Naive B cell (primary cell): ENCODE measurements at regions not wholly inside any gene's neighbourhood (a gene's known extent, or its start where the extent isn't known, plus 50 kb on each side); places are given as distances from the start of the nearest gene placed in this dataset.
"Not testable (repeated sequence)": the region's sequence is repeated elsewhere in the genome, so short reads cannot be mapped to it uniquely, and the experiment has no call there.

Experiments used
- ATAC-seq, 2 donors: fragments of 150-1000 bp; cut with Tn5 transposase; 2 replicates each; pipeline ENCODE4 v1.10.0; 2021; ENCODE audit warnings: low read depth in 2 of 2, mild to moderate bottlenecking in 2 of 2, moderate library complexity in 2 of 2
- DNase-seq: peaks from one replicate; pipeline ENCODE4 v3.0.0; 2022
- H3K27ac Mint-ChIP-seq, 6 donors: one replicate each; pipeline ENCODE4 v1.8.0; 2020 to 2022; ENCODE audit warnings: mild to moderate bottlenecking in 6 of 6, mixed read lengths in 6 of 6, moderate library complexity in 5 of 6, inconsistent platforms in 2 of 6
- H3K27me3 Mint-ChIP-seq, 3 donors: one replicate each; pipeline ENCODE4 v1.8.0; 2021 to 2022; ENCODE audit warnings: mixed read lengths in 3 of 3, mild to moderate bottlenecking in 1 of 3
- H3K36me3 Mint-ChIP-seq, 2 donors: one replicate each; pipeline ENCODE4 v1.8.0; 2020 to 2022; ENCODE audit warnings: mixed read lengths in 2 of 2, inconsistent platforms in 1 of 2, mild to moderate bottlenecking in 1 of 2
- H3K4me1 Mint-ChIP-seq, 3 donors: one replicate each; pipeline ENCODE4 v1.8.0; 2020 to 2022; ENCODE audit warnings: mixed read lengths in 3 of 3, inconsistent platforms in 1 of 3, mild to moderate bottlenecking in 1 of 3, moderate library complexity in 1 of 3
- H3K4me3 Mint-ChIP-seq, 8 donors: one replicate each; pipeline ENCODE4 v1.8.0; 2020 to 2022; ENCODE audit warnings: mild to moderate bottlenecking in 8 of 8, mixed read lengths in 8 of 8, moderate library complexity in 8 of 8, inconsistent platforms in 2 of 8
- H3K9me3 Mint-ChIP-seq, 7 donors: one replicate each; pipeline ENCODE4 v1.8.0; 2020 to 2022; ENCODE audit warnings: mixed read lengths in 7 of 7, mild to moderate bottlenecking in 5 of 7, inconsistent platforms in 2 of 7, moderate library complexity in 1 of 7

DNA sequence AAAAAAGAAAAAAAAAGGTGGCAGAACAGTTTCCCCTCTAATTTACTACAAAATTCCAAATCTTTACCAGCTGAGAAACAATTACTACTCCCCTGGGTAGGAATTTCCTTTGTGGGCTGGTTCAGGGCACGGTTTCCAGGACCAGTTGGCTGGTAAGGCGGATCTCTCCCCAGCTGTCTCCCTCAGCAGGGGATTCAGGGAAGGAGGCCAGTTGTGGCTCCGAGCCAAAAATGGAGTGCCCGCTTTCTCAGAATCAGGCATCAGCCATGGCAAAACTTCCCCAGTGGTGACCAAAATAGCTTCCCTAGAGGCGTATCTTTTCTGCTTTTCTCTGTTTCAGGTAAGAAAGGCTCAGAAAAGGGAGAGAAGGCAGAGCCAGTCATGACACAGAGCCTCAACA, 91.2 kb downstream of the ZNF22 start:
- H3K4me1 Mint-ChIP-seq: no peaks in the 10 kb centered on the region
- no peak overlapping the region for H3K27ac Mint-ChIP-seq
- no peak for DNase-seq
- no peak overlapping the region for H3K4me3 Mint-ChIP-seq
- H3K27me3 Mint-ChIP-seq: peaks cover 9 to 12% (median 10%) of the 10 kb centered on the region in 3 donors
- ATAC-seq: no peak
- no peaks in the 10 kb centered on the region for H3K36me3 Mint-ChIP-seq
- H3K9me3 Mint-ChIP-seq: no peaks in the 10 kb centered on the region

DNA sequence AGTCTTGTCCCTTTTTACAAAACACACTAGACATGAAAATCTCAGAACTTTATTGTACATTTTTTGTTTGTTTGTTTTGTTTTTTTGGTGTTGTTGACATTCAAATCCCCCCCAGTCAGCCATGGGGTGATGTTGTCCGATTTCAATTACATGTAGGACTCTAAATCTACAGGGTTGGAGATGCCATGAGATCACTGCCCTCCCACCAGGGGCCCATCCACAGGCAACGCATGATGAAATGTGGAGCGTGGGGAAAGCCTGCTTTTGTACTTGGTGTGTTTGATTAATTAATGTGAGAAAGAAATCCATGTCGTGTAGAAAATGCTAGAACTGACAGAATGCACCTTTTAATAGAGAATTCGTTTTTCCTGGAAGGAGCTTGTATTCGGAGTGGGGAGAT, 93.2 kb downstream of the ZNF22 start:
- no peak for ATAC-seq
- Mint-ChIP-seq H3K4me3 (no peak overlapping the region), H3K27ac (no peak overlapping the region), H3K4me1 (no peaks in the 10 kb centered on the region), H3K36me3 (no peaks in the 10 kb centered on the region), H3K27me3 (peaks cover 9 to 15% (median 12%) of the 10 kb centered on the region in 3 donors), H3K9me3 (peaks cover 0 to 5% (median 0%) of the 10 kb centered on the region in 7 donors)
- DNase-seq: no peak

DNA sequence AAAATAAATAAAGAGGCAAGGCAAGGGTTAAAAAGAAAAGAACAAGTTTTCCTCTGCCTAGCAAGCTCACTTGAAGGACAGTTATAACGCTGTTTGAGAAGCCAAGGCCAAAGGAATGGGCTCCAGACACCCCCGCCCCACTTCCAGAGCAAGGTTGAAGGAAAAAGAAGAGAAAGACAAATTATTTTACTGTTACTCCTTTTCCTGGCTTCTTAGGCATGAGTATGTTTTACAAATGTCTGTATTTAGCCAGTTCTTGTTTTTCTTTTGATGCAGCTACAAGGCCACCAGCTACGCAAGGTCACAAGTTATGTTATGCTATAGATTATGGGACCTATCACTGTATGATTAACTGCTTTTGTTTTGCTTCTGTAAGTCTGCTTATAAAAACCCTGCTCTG, 94.6 kb downstream of the ZNF22 start:
- Mint-ChIP-seq H3K9me3 (peaks cover 0 to 5% (median 0%) of the 10 kb centered on the region in 7 donors), H3K4me1 (no peaks in the 10 kb centered on the region), H3K27ac (no peak overlapping the region), H3K27me3 (peaks cover 9 to 16% (median 12%) of the 10 kb centered on the region in 3 donors), H3K4me3 (no peak overlapping the region), H3K36me3 (no peaks in the 10 kb centered on the region)
- DNase-seq (no peak), ATAC-seq (no peak)

DNA sequence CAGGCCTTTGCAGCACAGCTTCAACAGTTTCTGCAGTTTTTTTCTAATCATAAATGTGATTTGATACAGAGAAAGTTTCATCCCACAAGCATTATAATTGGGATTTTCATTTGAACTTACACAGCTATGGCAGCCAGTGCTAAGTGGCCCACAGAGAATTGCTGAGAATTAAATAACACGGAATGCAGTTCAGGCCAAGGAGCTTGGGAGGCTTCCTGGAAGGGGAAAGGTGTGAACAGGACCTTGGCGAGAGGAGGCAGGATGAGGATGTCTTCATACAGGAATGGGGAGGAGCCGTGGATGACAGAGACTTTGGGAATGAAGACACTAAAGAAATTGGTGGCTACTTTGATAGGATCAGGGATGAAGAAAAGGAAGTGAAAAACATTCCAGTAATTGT, 95.3 kb downstream of the ZNF22 start:
- H3K27ac Mint-ChIP-seq: no peak overlapping the region
- H3K4me1 Mint-ChIP-seq: no peaks in the 10 kb centered on the region
- H3K36me3 Mint-ChIP-seq: no peaks in the 10 kb centered on the region
- DNase-seq: no peak
- no peak for ATAC-seq
- no peak overlapping the region for H3K4me3 Mint-ChIP-seq
- H3K9me3 Mint-ChIP-seq: peaks cover 0 to 5% (median 0%) of the 10 kb centered on the region in 7 donors
- H3K27me3 Mint-ChIP-seq: peaks cover 5 to 16% (median 11%) of the 10 kb centered on the region in 3 donors

DNA sequence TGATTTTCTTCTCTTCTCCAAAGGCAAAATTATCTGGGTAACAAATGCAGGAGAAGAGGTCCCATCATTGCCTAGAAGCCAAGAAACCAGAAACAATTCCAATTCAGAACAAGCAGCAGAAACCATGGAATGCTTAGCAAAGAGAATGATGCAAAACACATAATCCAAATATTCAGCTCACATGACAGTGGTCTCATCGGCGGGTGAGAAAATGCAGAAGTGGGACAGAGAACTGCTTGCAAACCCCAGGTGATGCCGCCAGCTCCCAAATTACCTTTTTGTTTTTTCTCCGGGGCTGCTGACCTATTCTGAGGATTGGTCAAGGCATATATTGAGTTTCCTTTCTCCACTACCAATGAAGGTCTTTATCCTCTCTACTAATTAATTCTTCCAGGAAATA, 99.7 kb downstream of the ZNF22 start:
- Mint-ChIP-seq H3K4me3 (no peak overlapping the region), H3K36me3 (no peaks in the 10 kb centered on the region), H3K27ac (no peak overlapping the region), H3K27me3 (peaks cover 21 to 29% (median 24%) of the 10 kb centered on the region in 3 donors), H3K9me3 (peaks cover 0 to 5% (median 0%) of the 10 kb centered on the region in 7 donors), H3K4me1 (no peaks in the 10 kb centered on the region)
- no peak for DNase-seq
- no peak for ATAC-seq

DNA sequence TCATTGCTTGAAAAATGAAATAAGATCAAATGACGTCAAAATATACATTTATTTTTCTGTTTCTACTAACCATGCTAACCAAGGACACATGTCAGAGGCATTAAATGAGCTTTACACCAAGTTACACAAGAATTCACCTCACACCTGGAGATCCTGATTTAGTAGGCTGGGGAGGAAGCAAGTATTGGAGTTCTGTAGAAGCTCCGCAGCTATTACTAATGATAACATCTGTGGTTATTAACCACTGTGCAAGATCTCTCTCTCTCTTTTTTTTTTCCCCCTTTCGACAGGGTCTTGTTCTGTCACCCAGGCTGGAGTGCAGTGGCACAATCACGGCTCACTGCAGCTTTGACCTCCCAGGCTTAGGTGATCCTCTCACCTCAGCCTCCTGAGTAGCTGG, 104.0 kb downstream of the ZNF22 start:
- ATAC-seq: no peak
- H3K4me1 Mint-ChIP-seq: no peaks in the 10 kb centered on the region

DNA sequence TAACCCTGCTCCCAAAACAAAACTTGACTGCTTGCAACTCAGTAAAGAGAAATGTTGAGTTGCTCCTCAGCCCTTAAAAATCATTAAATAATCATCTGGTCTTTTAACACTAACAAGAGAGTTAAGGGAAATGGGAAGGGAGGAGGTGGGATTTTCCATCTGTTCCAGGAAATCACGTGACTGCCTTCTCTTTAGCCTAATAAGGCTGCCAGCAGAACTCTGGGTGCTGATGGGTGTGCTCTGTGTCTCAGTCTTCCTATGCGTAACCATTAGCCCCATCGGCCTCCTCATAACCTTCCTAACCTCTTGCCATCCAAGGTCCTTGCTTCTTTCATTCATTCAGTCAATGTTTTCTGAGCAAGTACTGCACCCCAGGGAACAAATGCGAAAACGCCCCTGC, 104.6 kb downstream of the ZNF22 start:
- H3K27ac Mint-ChIP-seq, ATAC-seq, H3K36me3 Mint-ChIP-seq, H3K9me3 Mint-ChIP-seq, H3K4me3 Mint-ChIP-seq, H3K4me1 Mint-ChIP-seq, DNase-seq: not testable (repeated sequence)
- H3K27me3 Mint-ChIP-seq: peaks cover 28 to 38% (median 30%) of the 10 kb centered on the region in 3 donors

More for the DNA sequence above, 104.0 kb downstream of the ZNF22 start:
- Mint-ChIP-seq H3K36me3 (no peaks in the 10 kb centered on the region), H3K27ac (no peak overlapping the region), H3K4me3 (no peak overlapping the region), H3K27me3 (peaks cover 28 to 38% (median 30%) of the 10 kb centered on the region in 3 donors), H3K9me3 (no peaks in the 10 kb centered on the region)
- DNase-seq: no peak

DNA sequence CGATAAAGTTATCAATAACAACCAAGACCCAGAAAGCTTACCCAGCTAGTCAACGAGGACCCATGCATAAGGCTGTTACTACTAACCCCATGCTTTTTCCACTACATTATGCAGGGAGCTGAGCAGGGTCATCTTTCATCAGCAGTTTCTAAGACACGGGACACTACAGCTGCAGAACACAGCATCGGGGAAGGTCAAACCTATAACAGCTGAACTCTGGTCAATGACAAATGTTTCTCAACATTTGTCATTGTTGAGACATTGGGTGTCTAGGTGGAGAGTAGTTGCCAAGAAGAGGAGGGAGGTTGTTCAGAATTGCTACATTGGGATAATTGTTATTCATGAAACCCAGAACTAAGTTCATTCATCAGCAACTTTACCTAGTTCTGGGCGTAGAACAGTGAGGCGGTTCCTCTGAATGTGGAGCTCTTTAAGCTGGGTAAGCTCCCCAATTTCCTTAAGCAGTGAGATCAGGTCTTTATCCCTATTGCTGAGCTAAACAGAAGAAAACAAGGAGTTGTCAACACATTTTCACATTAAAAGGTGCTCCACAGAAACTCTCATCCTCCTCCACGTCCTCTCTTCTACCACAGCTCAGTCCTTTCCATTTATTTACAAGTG, 105.6 kb downstream of the ZNF22 start:
- no peaks in the 10 kb centered on the region for H3K36me3 Mint-ChIP-seq
- H3K27me3 Mint-ChIP-seq: peaks cover 28 to 37% (median 29%) of the 10 kb centered on the region in 3 donors
- DNase-seq (no peak), ATAC-seq (no peak)
- no peak overlapping the region for H3K4me3 Mint-ChIP-seq
- no peaks in the 10 kb centered on the region for H3K4me1 Mint-ChIP-seq
- no peak overlapping the region for H3K27ac Mint-ChIP-seq
- peaks cover 0 to 2% (median 0%) of the 10 kb centered on the region in 7 donors for H3K9me3 Mint-ChIP-seq

DNA sequence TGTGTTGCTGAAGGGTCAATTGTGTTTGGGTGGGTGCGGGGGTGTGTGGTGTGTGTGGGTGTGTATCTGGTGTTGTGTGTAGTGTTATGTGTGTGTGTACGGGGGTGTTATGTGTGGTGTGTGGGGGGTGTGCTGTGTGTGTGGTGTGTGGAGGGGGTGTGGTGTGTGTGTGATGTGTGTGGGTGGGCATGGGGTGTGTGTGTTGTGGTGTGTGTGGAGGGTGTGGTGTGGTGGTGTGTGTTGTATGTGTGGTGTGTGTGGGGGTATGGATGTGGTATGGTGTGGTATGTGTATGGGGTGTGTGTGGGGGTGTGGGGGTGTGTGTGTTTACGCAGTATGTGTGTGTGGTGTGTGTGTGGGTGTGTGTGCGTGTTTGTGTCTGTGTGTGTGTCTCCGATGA, 110.8 kb downstream of the ZNF22 start:
- Mint-ChIP-seq H3K4me3 (no peak overlapping the region), H3K27me3 (peaks cover 7 to 19% (median 8%) of the 10 kb centered on the region in 3 donors), H3K27ac (peak overlapping the region in 1 of 6 donors; percentile 37), H3K4me1 (no peaks in the 10 kb centered on the region), H3K9me3 (peaks cover 0 to 2% (median 0%) of the 10 kb centered on the region in 7 donors), H3K36me3 (no peaks in the 10 kb centered on the region)
- DNase-seq: no peak
- no peak for ATAC-seq

DNA sequence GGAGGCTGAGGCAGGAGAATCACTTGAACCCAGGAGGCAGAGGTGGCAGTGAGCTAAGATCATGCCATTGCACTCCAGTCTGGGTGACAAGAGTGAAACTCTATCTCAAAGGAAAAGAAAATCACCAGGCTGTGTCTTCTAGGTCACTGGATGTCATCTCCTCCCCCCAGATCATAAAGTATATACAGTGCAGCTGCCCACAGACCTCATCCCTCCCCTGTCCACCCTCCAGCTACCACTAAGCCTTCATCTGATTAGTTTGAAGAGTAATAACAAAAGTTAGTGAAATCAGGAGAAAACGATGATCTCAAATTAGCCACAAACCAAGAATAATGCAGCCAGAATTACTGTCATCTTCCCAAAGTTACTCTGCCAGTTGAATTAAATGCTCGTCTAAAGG, 117.2 kb downstream of the ZNF22 start:
- ATAC-seq, DNase-seq, H3K36me3 Mint-ChIP-seq, H3K9me3 Mint-ChIP-seq, H3K27ac Mint-ChIP-seq, H3K4me3 Mint-ChIP-seq, H3K4me1 Mint-ChIP-seq: not testable (repeated sequence)
- H3K27me3 Mint-ChIP-seq: peaks cover 4 to 16% (median 15%) of the 10 kb centered on the region in 3 donors

DNA sequence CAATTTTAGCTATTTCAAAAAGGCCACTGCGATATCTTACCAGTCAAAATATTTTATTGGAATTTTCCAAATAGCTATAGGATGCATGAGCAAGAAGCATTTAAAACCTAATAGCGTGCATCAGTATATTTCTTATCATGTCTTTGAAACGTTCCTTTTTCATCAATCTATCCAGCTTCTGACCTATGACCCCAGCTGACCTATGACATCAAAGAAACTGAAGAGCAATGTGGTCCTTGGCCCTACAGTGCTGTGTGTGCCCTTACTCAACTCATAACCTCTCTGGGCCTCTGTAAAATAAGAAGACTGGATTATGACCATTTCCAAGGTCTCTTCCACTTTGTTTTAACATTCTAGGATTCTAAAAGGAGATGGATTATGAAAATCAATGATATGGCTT, 118.2 kb downstream of the ZNF22 start:
- no peak for ATAC-seq
- Mint-ChIP-seq H3K36me3 (no peaks in the 10 kb centered on the region), H3K27ac (no peak overlapping the region), H3K4me3 (no peak overlapping the region), H3K4me1 (no peaks in the 10 kb centered on the region), H3K27me3 (peaks cover 4 to 16% (median 15%) of the 10 kb centered on the region in 3 donors), H3K9me3 (no peaks in the 10 kb centered on the region)
- DNase-seq: no peak

DNA sequence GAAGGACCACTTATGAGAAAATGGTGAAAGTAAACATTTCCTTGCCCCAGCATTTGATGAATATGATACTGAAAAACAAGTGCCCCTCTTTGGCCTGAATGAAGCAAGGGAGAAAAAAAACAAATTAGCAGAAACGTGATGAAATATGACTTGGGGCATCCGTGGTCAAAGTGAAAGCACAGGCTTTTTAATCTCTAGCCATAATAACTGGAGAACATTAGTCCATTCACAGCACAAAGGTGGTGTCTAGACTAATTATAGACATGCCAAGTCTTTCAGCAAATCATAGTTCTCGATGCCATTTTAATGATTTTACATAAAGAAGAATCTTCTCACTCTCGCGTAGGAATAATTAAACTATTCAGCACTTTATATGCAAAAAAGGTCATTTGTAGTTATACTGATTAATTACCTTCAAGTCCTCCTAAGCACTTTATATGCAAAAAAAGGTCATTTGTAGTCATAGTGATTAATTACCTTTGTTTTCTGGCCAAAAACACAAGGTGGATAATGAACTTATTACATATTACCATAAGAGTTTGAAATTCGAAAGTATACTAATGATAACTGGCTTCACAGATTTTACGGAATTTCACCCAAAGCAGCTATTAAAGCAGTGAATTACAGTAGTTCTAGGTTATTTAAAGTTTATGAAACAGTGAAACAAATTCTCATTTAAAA, 121.6 kb downstream of the ZNF22 start:
- H3K27me3 Mint-ChIP-seq: peaks cover 4 to 15% (median 8%) of the 10 kb centered on the region in 3 donors
- DNase-seq, H3K9me3 Mint-ChIP-seq, H3K4me3 Mint-ChIP-seq, H3K36me3 Mint-ChIP-seq, H3K4me1 Mint-ChIP-seq, ATAC-seq, H3K27ac Mint-ChIP-seq: not testable (repeated sequence)

DNA sequence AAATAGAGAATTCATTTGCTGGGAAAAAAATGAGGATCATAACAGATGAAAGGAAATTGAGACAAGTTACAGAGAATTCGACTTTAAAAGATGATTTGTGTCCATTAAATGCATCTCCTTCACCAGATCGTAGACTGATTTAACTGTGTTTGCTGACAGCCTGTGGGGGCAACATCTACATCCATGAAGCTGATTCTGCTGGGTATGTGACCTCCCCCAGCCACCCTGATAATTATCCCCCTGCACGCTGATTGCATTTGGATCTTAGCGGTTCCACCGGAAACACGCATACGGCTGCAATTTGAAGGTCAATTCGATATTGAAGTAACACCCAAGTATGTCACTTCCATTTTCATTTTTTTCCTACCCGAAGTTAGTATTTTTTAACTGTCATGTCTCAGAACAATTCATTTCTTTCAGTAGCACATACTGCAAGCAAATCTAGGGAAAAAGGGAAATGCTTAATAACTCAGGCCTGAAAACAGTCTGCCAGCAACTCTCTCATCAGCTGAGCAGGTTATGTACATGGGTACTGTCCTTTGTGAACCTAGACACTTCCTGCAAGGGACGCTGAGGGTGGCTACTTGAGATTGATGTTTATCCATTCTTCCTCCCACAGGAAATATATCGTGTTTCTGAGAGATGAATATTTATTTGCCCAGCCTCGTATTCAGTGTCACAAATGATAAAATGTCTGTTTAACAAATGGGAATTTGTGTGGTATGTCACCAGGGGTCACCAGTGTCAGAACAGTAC, 134.9 kb downstream of the ZNF22 start:
- no peak for DNase-seq
- no peaks in the 10 kb centered on the region for H3K4me1 Mint-ChIP-seq
- H3K4me3 Mint-ChIP-seq: no peak overlapping the region
- ATAC-seq: no peak
- no peaks in the 10 kb centered on the region for H3K36me3 Mint-ChIP-seq
- H3K9me3 Mint-ChIP-seq: no peaks in the 10 kb centered on the region
- no peak overlapping the region for H3K27ac Mint-ChIP-seq
- H3K27me3 Mint-ChIP-seq: no peaks in the 10 kb centered on the region

DNA sequence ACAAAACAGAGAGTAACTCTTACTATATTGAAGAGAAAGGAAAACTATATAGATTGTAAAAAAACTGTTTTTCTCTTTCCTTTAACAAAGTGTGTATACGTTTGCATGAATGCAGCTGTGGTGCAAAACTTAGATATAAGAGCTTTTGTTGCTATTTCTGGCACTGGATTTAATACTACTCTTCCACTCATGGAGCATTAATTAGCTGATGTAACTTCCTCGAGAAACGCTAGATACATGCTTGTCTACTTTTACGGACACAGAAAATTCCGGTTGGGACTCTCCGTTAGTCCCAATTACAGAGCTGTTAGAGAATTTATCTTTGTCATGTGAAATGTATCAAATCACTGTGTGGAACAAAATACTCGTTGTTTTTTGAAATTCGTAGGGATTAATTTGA, 135.5 kb downstream of the ZNF22 start:
- Mint-ChIP-seq H3K27me3 (no peaks in the 10 kb centered on the region), H3K27ac (no peak overlapping the region), H3K4me3 (no peak overlapping the region), H3K36me3 (no peaks in the 10 kb centered on the region), H3K9me3 (no peaks in the 10 kb centered on the region), H3K4me1 (no peaks in the 10 kb centered on the region)
- DNase-seq (no peak), ATAC-seq (no peak)
